ENCODE measurements at regions not wholly inside any gene's neighbourhood (a gene's known extent, or its start where the extent isn't known, plus 50 kb on each side); places are given as distances from the start of the nearest gene placed in this dataset.

- no TSS peak for BruUV-seq (replicated peaks)
These were observed 847.3 kb downstream of the MAT2B start for GRCh38 chr5:164352695-164353094.

DNA sequence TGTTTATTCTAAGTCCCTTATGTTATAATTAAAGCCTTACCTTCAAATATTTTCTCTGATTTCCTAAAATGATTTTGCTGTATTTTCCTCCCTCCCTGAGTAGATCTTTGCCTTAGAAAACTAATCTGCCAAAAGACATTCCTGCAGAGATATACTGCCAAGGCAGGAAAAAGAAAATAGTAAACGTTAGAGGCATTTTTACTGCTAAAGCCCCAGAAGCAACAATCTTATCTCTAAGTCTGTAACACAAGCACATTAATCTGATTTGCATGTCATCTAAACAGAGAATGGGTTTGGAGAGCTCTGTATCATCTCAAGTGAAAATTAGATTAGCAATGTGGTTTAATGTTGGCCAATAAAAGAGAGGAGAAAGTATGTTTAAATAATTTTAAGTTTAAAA lies 847.7 kb downstream of the MAT2B start:
- no TSS peak for BruUV-seq (replicated peaks)
- TF ChIP-seq EZH2phosphoT487 (IDR thresholded peaks at IDR 0.05; ENCODE audit: borderline replicate concordance, low read depth, low read length) = no peak
- TF ChIP-seq, protein P1, sequence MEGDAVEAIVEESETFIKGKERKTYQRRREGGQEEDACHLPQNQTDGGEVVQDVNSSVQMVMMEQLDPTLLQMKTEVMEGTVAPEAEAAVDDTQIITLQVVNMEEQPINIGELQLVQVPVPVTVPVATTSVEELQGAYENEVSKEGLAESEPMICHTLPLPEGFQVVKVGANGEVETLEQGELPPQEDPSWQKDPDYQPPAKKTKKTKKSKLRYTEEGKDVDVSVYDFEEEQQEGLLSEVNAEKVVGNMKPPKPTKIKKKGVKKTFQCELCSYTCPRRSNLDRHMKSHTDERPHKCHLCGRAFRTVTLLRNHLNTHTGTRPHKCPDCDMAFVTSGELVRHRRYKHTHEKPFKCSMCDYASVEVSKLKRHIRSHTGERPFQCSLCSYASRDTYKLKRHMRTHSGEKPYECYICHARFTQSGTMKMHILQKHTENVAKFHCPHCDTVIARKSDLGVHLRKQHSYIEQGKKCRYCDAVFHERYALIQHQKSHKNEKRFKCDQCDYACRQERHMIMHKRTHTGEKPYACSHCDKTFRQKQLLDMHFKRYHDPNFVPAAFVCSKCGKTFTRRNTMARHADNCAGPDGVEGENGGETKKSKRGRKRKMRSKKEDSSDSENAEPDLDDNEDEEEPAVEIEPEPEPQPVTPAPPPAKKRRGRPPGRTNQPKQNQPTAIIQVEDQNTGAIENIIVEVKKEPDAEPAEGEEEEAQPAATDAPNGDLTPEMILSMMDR (conservative IDR thresholded peaks at IDR 0.05; ENCODE audit: low read length) = no peak
- ChIA-PET POLR2A (no interaction called here), CTCF (ENCODE audit: unreplicated experiment) (no interaction called here)
- Histone ChIP-seq H3K27ac (ENCODE audit: low read depth, low read length, poor library complexity, severe bottlenecking) (no peak overlapping the region), H3K79me2 (ENCODE audit: insufficient read depth, low read depth, low read length) (no peaks in the 10 kb centered on the region), H3K4me1 (ENCODE audit: insufficient read depth, low read length, poor library complexity, severe bottlenecking) (no peaks in the 10 kb centered on the region), H3K9me3 (ENCODE audit: low read length) (no peaks in the 10 kb centered on the region), H4K20me1 (ENCODE audit: insufficient read depth, low read length) (no peaks in the 10 kb centered on the region), H3K9me2 (ENCODE audit: insufficient read depth, low read length) (no peaks in the 10 kb centered on the region), H2AFZ (ENCODE audit: low read length) (no peak overlapping the region), H3K36me3 (ENCODE audit: insufficient read depth, low read length) (no peaks in the 10 kb centered on the region), H3K4me2 (ENCODE audit: low read length) (no peak overlapping the region), H3K4me3 (ENCODE audit: low read depth, low read length, poor library complexity, severe bottlenecking) (no peak overlapping the region)
- DNase-seq (ENCODE audit: low spot score) = no peak
- intact Hi-C loops (cut with micrococcal nuclease; ENCODE audit: unreplicated experiment) = no loop called here

More at GRCh38 chr5:164352695-164353094, 847.3 kb downstream of the MAT2B start:
- H3K36me3 ChIP-seq (ENCODE audit: insufficient read depth, low read length) = no peaks in the 10 kb centered on the region
- no peak overlapping the region for H3K4me2 ChIP-seq (ENCODE audit: low read length)
- H3K27ac ChIP-seq (ENCODE audit: low read depth, low read length, poor library complexity, severe bottlenecking) = no peak overlapping the region
- DNase-seq (ENCODE audit: low spot score) = no peak
- no peak overlapping the region for H2AFZ ChIP-seq (ENCODE audit: low read length)
- H3K9me2 ChIP-seq (ENCODE audit: insufficient read depth, low read length) = no peaks in the 10 kb centered on the region
- H3K4me3 ChIP-seq (ENCODE audit: low read depth, low read length, poor library complexity, severe bottlenecking) = no peak overlapping the region
- no peaks in the 10 kb centered on the region for H3K9me3 ChIP-seq (ENCODE audit: low read length)
- no peaks in the 10 kb centered on the region for H3K4me1 ChIP-seq (ENCODE audit: insufficient read depth, low read length, poor library complexity, severe bottlenecking)
- ChIA-PET CTCF (ENCODE audit: unreplicated experiment) (no interaction called here), POLR2A (interaction anchor here (0.8 kb wide), 1 partner anchor 22 kb away, joined by 4 read pairs; no protein-coding TSS in a partner anchor)
- no peaks in the 10 kb centered on the region for H3K79me2 ChIP-seq (ENCODE audit: insufficient read depth, low read depth, low read length)
- intact Hi-C loops (cut with micrococcal nuclease; ENCODE audit: unreplicated experiment) = no loop called here
- TF ChIP-seq, protein P1 (conservative IDR thresholded peaks at IDR 0.05; ENCODE audit: low read length) = no peak
- TF ChIP-seq EZH2phosphoT487 (IDR thresholded peaks at IDR 0.05; ENCODE audit: borderline replicate concordance, low read depth, low read length) = no peak
- no peaks in the 10 kb centered on the region for H4K20me1 ChIP-seq (ENCODE audit: insufficient read depth, low read length)

DNA sequence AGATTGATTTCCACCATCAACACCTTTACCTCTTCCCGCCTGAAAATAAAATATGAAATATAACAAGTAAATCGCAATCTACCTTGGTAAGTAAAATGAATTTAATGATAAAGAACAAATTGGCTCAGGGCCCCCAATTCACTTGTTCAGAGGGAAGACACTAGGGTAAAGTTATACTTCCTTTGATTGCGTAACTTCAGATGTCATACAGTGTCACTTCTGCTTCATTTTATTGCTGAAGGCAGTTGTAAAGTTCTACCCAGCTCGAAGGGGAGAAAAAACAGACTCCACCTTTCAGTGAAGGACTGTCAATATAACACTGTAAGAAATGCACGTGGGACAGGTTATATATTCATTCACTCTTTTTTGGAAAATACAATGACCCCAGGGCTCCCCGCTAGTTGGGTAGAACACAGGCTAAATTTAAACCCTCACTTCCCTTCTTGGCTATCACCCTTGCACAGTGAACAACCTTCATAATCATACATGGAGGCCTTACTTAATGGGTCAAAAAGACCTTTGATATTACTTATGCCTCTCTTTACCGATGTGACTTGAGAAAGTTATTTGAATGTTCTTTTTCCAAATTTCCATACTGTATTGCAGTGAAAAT lies 848.8 kb downstream of the MAT2B start:
- POLR2A ChIA-PET = interaction anchor here (0.7 kb wide), 1 partner anchor 135 kb away, joined by 3 read pairs; no protein-coding TSS in a partner anchor
- CTCF ChIA-PET (ENCODE audit: unreplicated experiment) = no interaction called here
- intact Hi-C loops (cut with micrococcal nuclease; ENCODE audit: unreplicated experiment) = no loop called here

More for the DNA sequence above, 848.8 kb downstream of the MAT2B start:
- Histone ChIP-seq H3K4me1 (ENCODE audit: insufficient read depth, low read length, poor library complexity, severe bottlenecking) (no peaks in the 10 kb centered on the region), H2AFZ (ENCODE audit: low read length) (no peak overlapping the region), H4K20me1 (ENCODE audit: insufficient read depth, low read length) (no peaks in the 10 kb centered on the region), H3K4me2 (ENCODE audit: low read length) (no peak overlapping the region), H3K79me2 (ENCODE audit: insufficient read depth, low read depth, low read length) (no peaks in the 10 kb centered on the region), H3K36me3 (ENCODE audit: insufficient read depth, low read length) (no peaks in the 10 kb centered on the region), H3K27ac (ENCODE audit: low read depth, low read length, poor library complexity, severe bottlenecking) (no peak overlapping the region), H3K9me3 (ENCODE audit: low read length) (no peaks in the 10 kb centered on the region), H3K9me2 (ENCODE audit: insufficient read depth, low read length) (no peaks in the 10 kb centered on the region), H3K4me3 (ENCODE audit: low read depth, low read length, poor library complexity, severe bottlenecking) (no peak overlapping the region)
- TF ChIP-seq, protein P1 (conservative IDR thresholded peaks at IDR 0.05; ENCODE audit: low read length) = no peak
- no peak for TF ChIP-seq EZH2phosphoT487 (IDR thresholded peaks at IDR 0.05; ENCODE audit: borderline replicate concordance, low read depth, low read length)
- BruUV-seq (replicated peaks) = no TSS peak
- DNase-seq (ENCODE audit: low spot score) = no peak
